HCT116 (cell line): ENCODE measurements at regions not wholly inside any gene's neighbourhood (a gene's known extent, or its start where the extent isn't known, plus 50 kb on each side); places are given as distances from the start of the nearest gene placed in this dataset.

ENCODE experiments used
- ATAC-seq: fragments of 200-7000 bp; cut with Tn5 transposase; 2 replicates; pipeline ENCODE4 v1.9.1; 2020; ENCODE audit warnings: mild to moderate bottlenecking, moderate library complexity
- BruUV-seq: library from RNA; stranded (reverse); fragments of 400-500 nt; replicated peaks from 2 replicates; lab custom pipeline; 2021; lab: Mats Ljungman, UMichigan
- CTCF ChIA-PET: fragments of 300-600 bp; sonication (Branson Sonifier 250); formaldehyde crosslinking; loops from one replicate; lab custom pipeline; 2021; ENCODE audit warnings: antibody characterized with exemption; lab: Charles Lee
- POLR2A ChIA-PET: fragments of 300-600, 350-600 bp; sonication (Branson Sonifier 250); formaldehyde crosslinking; loops from one replicate; lab custom pipeline; 2021; ENCODE audit warnings: antibody characterized with exemption; lab: Charles Lee
- RAD21 ChIA-PET, 2 experiments: fragments of 300-600 bp; sonication (Branson Sonifier 250); formaldehyde crosslinking; loops; one replicate each; lab custom pipeline; 2023; ENCODE audit warnings: low total read pairs in 2 of 2; ENCODE audit not compliant: uncharacterized antibody in 2 of 2, unreplicated experiment in 2 of 2, low non-redundant PET in 1 of 2; lab: Charles Lee
- DNase-seq: peaks from one replicate; pipeline ENCODE4 v3.0.0-alpha.2; 2010; ENCODE audit warnings: low read depth, low spot score
- H2AFZ ChIP-seq: fragments of 200-600 bp; shearing (Covaris generic), sonication (generic); 2 replicates; pipeline ENCODE4 v1.6.1; 2017; ENCODE audit warnings: low read depth, mixed run types, mixed read lengths, antibody characterized with exemption, low read length; ENCODE audit not compliant: poor library complexity, severe bottlenecking
- H3K27ac ChIP-seq: 2 replicates; pipeline ENCODE4 v1.5.1; 2012; ENCODE audit warnings: low read depth, low read length
- H3K27me3 ChIP-seq: fragments of 200-600 bp; sonication (generic); 2 replicates; pipeline ENCODE4 v1.6.1; 2016; ENCODE audit warnings: mixed run types, low read length, mixed read lengths; ENCODE audit not compliant: insufficient read depth
- H3K36me3 ChIP-seq, 2 experiments: fragments of 200-500 bp in 1 of 2; fragments of 200-600 bp in 1 of 2; sonication (Bioruptor generic) in 1 of 2; sonication (generic) in 1 of 2; 2 replicates each; pipeline versions ENCODE4 v1.5.1 to v1.6.1; 2014 to 2016; ENCODE audit warnings: low read length in 2 of 2, inconsistent platforms in 1 of 2, mixed read lengths in 1 of 2, mixed run types in 1 of 2; ENCODE audit not compliant: insufficient read depth in 2 of 2, control insufficient read depth in 1 of 2
- H3K4me1 ChIP-seq, 2 experiments: fragments of 200-600 bp in 1 of 2; sonication (generic) in 1 of 2; 2 replicates each; pipeline versions ENCODE4 v1.5.1 to v1.6.1; 2012 to 2017; ENCODE audit warnings: low read length in 2 of 2, inconsistent platforms in 1 of 2, mild to moderate bottlenecking in 1 of 2, mixed read lengths in 1 of 2, mixed run types in 1 of 2, moderate library complexity in 1 of 2; ENCODE audit not compliant: insufficient read depth in 2 of 2, control insufficient read depth in 1 of 2
- H3K4me2 ChIP-seq: fragments of 200-600 bp; sonication (generic); 2 replicates; pipeline ENCODE4 v1.6.1; 2017; ENCODE audit warnings: mixed run types, low read length, mixed read lengths
- H3K4me3 ChIP-seq, 2 experiments: fragments of 200-600 bp in 1 of 2; sonication (generic) in 1 of 2; replicated peaks in 1 of 2; 2 replicates each; pipeline ENCODE4 v1.5.1; 2011 to 2016; ENCODE audit warnings: low read length in 2 of 2, control low read depth in 1 of 2, low read depth in 1 of 2, mild to moderate bottlenecking in 1 of 2, mixed read lengths in 1 of 2, mixed run types in 1 of 2
- H3K79me2 ChIP-seq: fragments of 200-600 bp; sonication (generic); 2 replicates; pipeline ENCODE4 v1.6.1; 2017; ENCODE audit warnings: mild to moderate bottlenecking, mixed run types, low read length, moderate library complexity, mixed read lengths; ENCODE audit not compliant: insufficient read depth
- H3K9ac ChIP-seq: fragments of 200-600 bp; sonication (generic); 2 replicates; pipeline ENCODE4 v1.6.1; 2016; ENCODE audit warnings: low read length, mixed read lengths
- H3K9me2 ChIP-seq: fragments of 200-600 bp; sonication (generic), shearing (Covaris generic); 2 replicates; pipeline ENCODE4 v1.6.1; 2017; ENCODE audit warnings: mixed run types, mild to moderate bottlenecking, moderate library complexity; ENCODE audit not compliant: insufficient read depth
- H3K9me3 ChIP-seq, 2 experiments: fragments of 200-500 bp in 1 of 2; fragments of 200-600 bp in 1 of 2; sonication (Bioruptor generic) in 1 of 2; sonication (generic) in 1 of 2; 2 replicates each; pipeline ENCODE4 v1.6.1; 2014 to 2017; ENCODE audit warnings: low read length in 2 of 2, mixed read lengths in 2 of 2, inconsistent platforms in 1 of 2, low read depth in 1 of 2, mild to moderate bottlenecking in 1 of 2, mixed run types in 1 of 2, moderate library complexity in 1 of 2; ENCODE audit not compliant: control insufficient read depth in 1 of 2, insufficient read depth in 1 of 2
- H4K20me1 ChIP-seq: fragments of 200-600 bp; sonication (generic), shearing (Covaris generic); 2 replicates; pipeline ENCODE4 v1.6.1; 2017; ENCODE audit warnings: mixed run types, mild to moderate bottlenecking, moderate library complexity; ENCODE audit not compliant: insufficient read depth
- CBX3 ChIP-seq: IDR thresholded peaks from 2 replicates; pipeline ENCODE4 v1.6.1; 2012; ENCODE audit warnings: low read depth
- ELF1 ChIP-seq: IDR thresholded peaks from 2 replicates; pipeline ENCODE4 v1.6.1; 2012; ENCODE audit warnings: low read depth, borderline replicate concordance
- EZH2 ChIP-seq: fragments of 200-600 bp; sonication (generic); IDR thresholded peaks from 2 replicates; pipeline ENCODE4 v1.6.1; 2017; ENCODE audit warnings: antibody characterized with exemption, mixed run types
- EZH2phosphoT487 ChIP-seq: fragments of 200-600 bp; IDR thresholded peaks from 2 replicates; pipeline ENCODE4 v1.6.1; 2018; ENCODE audit warnings: antibody characterized with exemption, borderline replicate concordance
- FOSL1 ChIP-seq: IDR thresholded peaks from 2 replicates; pipeline ENCODE4 v1.6.1; 2012; ENCODE audit warnings: low read depth
- JUND ChIP-seq: IDR thresholded peaks from 2 replicates; pipeline ENCODE4 v1.6.1; 2012
- MAX ChIP-seq: IDR thresholded peaks from 2 replicates; pipeline ENCODE4 v1.6.1; 2012
- POLR2A ChIP-seq: IDR thresholded peaks from 2 replicates; pipeline ENCODE4 v1.7.0; 2011; ENCODE audit warnings: borderline replicate concordance; ENCODE audit not compliant: insufficient read depth, insufficient read length; ENCODE audit errors: extremely low read depth
- RAD21 ChIP-seq: IDR thresholded peaks from 2 replicates; pipeline ENCODE4 v1.6.1; 2012; ENCODE audit warnings: low read depth, mild to moderate bottlenecking
- SIN3A ChIP-seq: IDR thresholded peaks from 2 replicates; pipeline ENCODE4 v1.6.1; 2012; ENCODE audit warnings: low read depth
- SP1 ChIP-seq: IDR thresholded peaks from 2 replicates; pipeline ENCODE4 v1.6.1; 2012; ENCODE audit warnings: low read depth
- SRF ChIP-seq: IDR thresholded peaks from 2 replicates; pipeline ENCODE4 v1.6.1; 2012; ENCODE audit warnings: low read depth
- TCF7L2 ChIP-seq: IDR thresholded peaks from 2 replicates; pipeline ENCODE4 v1.7.0; 2011; ENCODE audit warnings: borderline replicate concordance, inconsistent platforms; ENCODE audit not compliant: insufficient read depth, insufficient read length; ENCODE audit errors: extremely low read depth
- ZBTB33 ChIP-seq: IDR thresholded peaks from 2 replicates; pipeline ENCODE4 v1.6.1; 2011; ENCODE audit warnings: mild to moderate bottlenecking, low read length, moderate library complexity; ENCODE audit not compliant: insufficient replicate concordance; ENCODE audit errors: extremely low read depth
- ZFX ChIP-seq: fragments of 450-650 bp; IDR thresholded peaks from 2 replicates; pipeline ENCODE4 v1.6.1; 2017
- ZNF274 ChIP-seq: fragments of 200-500 bp; sonication (Bioruptor generic); IDR thresholded peaks from 2 replicates; pipeline ENCODE4 v1.6.1; 2014; ENCODE audit warnings: mild to moderate bottlenecking, low read depth, low read length, inconsistent platforms
- intact Hi-C: fragments of 100-400 bp; cut with micrococcal nuclease; formaldehyde crosslinking; loops from 2 replicates; pipeline ENCODE4 v1.10.0; 2022
- TF ChIP-seq, protein P1 (sequence below): IDR thresholded peaks from 2 replicates; pipeline ENCODE4 v1.6.1; 2012

DNA sequence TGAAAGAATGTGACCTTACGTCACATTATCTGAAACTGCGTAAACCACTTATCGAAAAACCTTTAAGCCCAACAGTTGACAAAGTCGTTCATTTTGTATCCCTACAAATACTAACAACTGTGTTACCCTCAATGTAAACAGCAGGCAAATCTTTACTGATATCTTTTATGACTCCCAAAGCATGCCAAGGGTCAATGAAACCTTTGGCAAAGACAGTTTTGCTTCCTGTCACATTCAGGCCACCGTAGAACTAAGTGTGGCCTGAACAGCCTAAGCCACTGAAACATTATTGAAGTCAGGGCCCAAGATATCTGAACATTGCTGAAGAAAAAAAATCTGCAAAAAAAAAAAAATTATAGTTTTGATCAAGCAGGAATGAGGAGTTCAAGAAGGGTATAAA lies 77.3 kb downstream of the FAM124B start:
- Histone ChIP-seq H3K27ac (no peak overlapping the region), H3K27me3 (no peaks in the 10 kb centered on the region; the same call in 1 of the 2 replicates), H3K9me2 (no peaks in the 10 kb centered on the region), H2AFZ (no peak overlapping the region), H3K79me2 (no peaks in the 10 kb centered on the region), H4K20me1 (no peaks in the 10 kb centered on the region), H3K4me3 (no peak overlapping the region), H3K4me1 (no peaks in the 10 kb centered on the region), H3K4me2 (no peak overlapping the region), H3K9me3 (no peaks in the 10 kb centered on the region), H3K9ac (no peak overlapping the region), H3K36me3 (no peaks in the 10 kb centered on the region)
- BruUV-seq = no TSS peak
- intact Hi-C loops = no loop called here
- no peak for ATAC-seq
- TF ChIP-seq ZBTB33 = no peak
- no peak for TF ChIP-seq ZFX
- TF ChIP-seq ELF1 = no peak
- TF ChIP-seq SIN3A = no peak
- no peak for TF ChIP-seq JUND
- TF ChIP-seq ZNF274 = no peak
- TF ChIP-seq EZH2 = no peak
- ChIA-PET RAD21 (no interaction called here), CTCF (interaction anchor here (1.6 kb wide), 1 partner anchor 35 kb away, joined by 3 read pairs; no protein-coding TSS in a partner anchor), POLR2A (no interaction called here)
- no peak for DNase-seq

- Histone ChIP-seq H3K27me3 (no peaks in the 10 kb centered on the region; the same call in 1 of the 2 replicates), H3K79me2 (no peaks in the 10 kb centered on the region), H3K4me1 (no peaks in the 10 kb centered on the region), H3K9ac (no peak overlapping the region), H3K4me2 (no peak overlapping the region), H3K27ac (no peak overlapping the region), H3K4me3 (no peak overlapping the region), H2AFZ (no peak overlapping the region), H3K9me2 (no peaks in the 10 kb centered on the region), H3K9me3 (no peaks in the 10 kb centered on the region), H4K20me1 (no peaks in the 10 kb centered on the region), H3K36me3 (no peaks in the 10 kb centered on the region)
- DNase-seq (no peak), ATAC-seq (no peak)
- ChIA-PET CTCF (interaction anchor here (1.2 kb wide), 1 partner anchor 327 kb away, joined by 3 read pairs; no protein-coding TSS in a partner anchor), POLR2A (no interaction called here), RAD21 (interaction anchor here in 1 of 2 experiments (0.6 kb wide), 1 partner anchor 21 kb away, joined by 3 read pairs; no protein-coding TSS in a partner anchor)
- TF ChIP-seq EZH2phosphoT487 (no peak), CBX3 (no peak), TCF7L2 (no peak), MAX (no peak), ELF1 (no peak), ZFX (no peak), SP1 (no peak), POLR2A (no peak), JUND (no peak), ZBTB33 (no peak), FOSL1 (no peak), ZNF274 (no peak), EZH2 (no peak), RAD21 (no peak), SRF (no peak)
- TF ChIP-seq, protein P1, sequence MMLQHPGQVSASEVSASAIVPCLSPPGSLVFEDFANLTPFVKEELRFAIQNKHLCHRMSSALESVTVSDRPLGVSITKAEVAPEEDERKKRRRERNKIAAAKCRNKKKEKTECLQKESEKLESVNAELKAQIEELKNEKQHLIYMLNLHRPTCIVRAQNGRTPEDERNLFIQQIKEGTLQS = no peak
- no TSS peak for BruUV-seq
- intact Hi-C loops = no loop called here
Observed at GRCh38 chr2:224320660-224321059, 81.2 kb downstream of the FAM124B start.
